Common myeloid progenitor, CD34-positive (primary cell): ENCODE measurements at regions not wholly inside any gene's neighbourhood (a gene's known extent, or its start where the extent isn't known, plus 50 kb on each side); places are given as distances from the start of the nearest gene placed in this dataset.

ENCODE experiments used
- CTCF ChIA-PET: fragments of 350-600 bp; sonication (Branson Sonifier 250); formaldehyde crosslinking; loops from one replicate; lab custom pipeline; 2021; ENCODE audit warnings: antibody characterized with exemption; lab: Charles Lee
- POLR2A ChIA-PET: fragments of 350-600 bp; sonication (Branson Sonifier 250); formaldehyde crosslinking; loops from one replicate; lab custom pipeline; 2021; ENCODE audit warnings: antibody characterized with exemption; lab: Charles Lee
- DNase-seq, 3 donors: peaks; one replicate each; pipeline versions ENCODE4 v3.0.0 to v3.0.0-alpha.2; 2013
- H3K27ac ChIP-seq, 2 experiments: 1 replicate in 1 of 2; 2 replicates in 1 of 2; pipeline ENCODE4 v1.7.0; 2013; ENCODE audit warnings: inconsistent platforms in 2 of 2, low read length in 2 of 2, mild to moderate bottlenecking in 2 of 2, low read depth in 1 of 2, moderate library complexity in 1 of 2; ENCODE audit not compliant: severe bottlenecking in 2 of 2, insufficient read depth in 1 of 2, poor library complexity in 1 of 2
- H3K27me3 ChIP-seq, 5 experiments: replicated peaks in 2 of 5; 1 replicate in 3 of 5; 2 replicates in 2 of 5; pipeline versions ENCODE4 v1.6.1 to v1.7.0; 2013; ENCODE audit warnings: low read length in 4 of 5, mild to moderate bottlenecking in 2 of 5, moderate library complexity in 2 of 5, inconsistent platforms in 1 of 5; ENCODE audit not compliant: insufficient read depth in 5 of 5, control insufficient read depth in 4 of 5
- H3K36me3 ChIP-seq, 4 experiments: 1 replicate in 2 of 4; 2 replicates in 2 of 4; pipeline versions ENCODE4 v1.6.1 to v1.7.0; 2013; ENCODE audit warnings: low read length in 3 of 4, control low read depth in 1 of 4, mild to moderate bottlenecking in 1 of 4; ENCODE audit not compliant: control insufficient read depth in 4 of 4, insufficient read depth in 4 of 4
- H3K4me1 ChIP-seq, 4 experiments: 1 replicate in 3 of 4; 2 replicates in 1 of 4; pipeline versions ENCODE4 v1.6.1 to v1.7.1; 2013; ENCODE audit warnings: low read length in 3 of 4, mild to moderate bottlenecking in 3 of 4, control low read depth in 1 of 4, inconsistent platforms in 1 of 4, moderate library complexity in 1 of 4; ENCODE audit not compliant: control insufficient read depth in 4 of 4, insufficient read depth in 4 of 4; ENCODE audit errors: control extremely low read depth in 1 of 4
- H3K4me3 ChIP-seq, 7 experiments: 1 replicate in 4 of 7; 2 replicates in 3 of 7; pipeline versions ENCODE4 v1.5.1 to v1.7.0; 2013; ENCODE audit warnings: mild to moderate bottlenecking in 7 of 7, low read length in 6 of 7, moderate library complexity in 6 of 7, inconsistent platforms in 2 of 7, low read depth in 2 of 7, control low read depth in 1 of 7; ENCODE audit not compliant: insufficient read depth in 4 of 7, control insufficient read depth in 1 of 7; ENCODE audit errors: extremely low read depth in 1 of 7
- H3K9me3 ChIP-seq, 5 experiments: 1 replicate in 4 of 5; 2 replicates in 1 of 5; pipeline versions ENCODE4 v1.6.1 to v1.7.1; 2013; ENCODE audit warnings: low read length in 4 of 5, mild to moderate bottlenecking in 2 of 5, inconsistent platforms in 1 of 5, low read depth in 1 of 5, moderate library complexity in 1 of 5; ENCODE audit not compliant: control insufficient read depth in 4 of 5, insufficient read depth in 2 of 5; ENCODE audit errors: control extremely low read depth in 1 of 5
- WGBS: methylation state at CpG from one replicate; pipeline ENCODE4 v1.1.5; 2013; ENCODE audit not compliant: insufficient coverage; 5-methylcytosine and 5-hydroxymethylcytosine counted together

GRCh38 chr14:51145246-51145645, 50.3 kb upstream of the TRIM9 start:
- Histone ChIP-seq H3K36me3 (no peaks in the 10 kb centered on the region), H3K4me1 (no peaks in the 10 kb centered on the region), H3K4me3 (no peak overlapping the region), H3K9me3 (peaks cover 0 to 2% (median 0%) of the 10 kb centered on the region in 5 experiments), H3K27ac (no peak overlapping the region), H3K27me3 (no peaks in the 10 kb centered on the region)
- 93% methylated on average over 2 of the region's 2 CpGs for WGBS
- DNase-seq: no peak
- CTCF ChIA-PET: no interaction called here
- POLR2A ChIA-PET: no interaction called here

- Histone ChIP-seq H3K27me3 (no peaks in the 10 kb centered on the region), H3K4me3 (no peak overlapping the region), H3K36me3 (no peaks in the 10 kb centered on the region), H3K4me1 (no peaks in the 10 kb centered on the region), H3K9me3 (peaks cover 0 to 2% (median 0%) of the 10 kb centered on the region in 5 experiments), H3K27ac (no peak overlapping the region)
- no peak for DNase-seq
- ChIA-PET CTCF (no interaction called here), POLR2A (no interaction called here)
- 63% methylated on average over 1 of the region's 1 CpG for WGBS
These were observed 52.3 kb upstream of the TRIM9 start for GRCh38 chr14:51147183-51147582.

- Histone ChIP-seq H3K36me3 (no peaks in the 10 kb centered on the region), H3K27me3 (no peaks in the 10 kb centered on the region), H3K4me1 (no peaks in the 10 kb centered on the region), H3K9me3 (no peaks in the 10 kb centered on the region), H3K27ac (no peak overlapping the region), H3K4me3 (no peak overlapping the region)
- 100% methylated on average over 1 of the region's 2 CpGs for WGBS
- ChIA-PET CTCF (interaction anchor here (1.5 kb wide), 1 partner anchor 63 kb away, joined by 3 read pairs; no protein-coding TSS in a partner anchor), POLR2A (no interaction called here)
- no peak for DNase-seq
These were observed 60.4 kb upstream of the TRIM9 start for GRCh38 chr14:51155326-51155725.

- Histone ChIP-seq H3K9me3 (no peaks in the 10 kb centered on the region), H3K27me3 (no peaks in the 10 kb centered on the region), H3K4me3 (no peak overlapping the region), H3K36me3 (no peaks in the 10 kb centered on the region), H3K27ac (no peak overlapping the region), H3K4me1 (no peaks in the 10 kb centered on the region)
- ChIA-PET CTCF (interaction anchor here (1.3 kb wide), 1 partner anchor 128 kb away, joined by 3 read pairs; no protein-coding TSS in a partner anchor), POLR2A (no interaction called here)
- DNase-seq: peak; percentile 15 to 36 (median 31)
These were observed 62.1 kb upstream of the TRIM9 start for GRCh38 chr14:51157012-51157411.

- no peaks in the 10 kb centered on the region for H3K36me3 ChIP-seq
These were observed 66.0 kb upstream of the TRIM9 start for GRCh38 chr14:51160871-51161270.

GRCh38 chr14:51165415-51165814, 70.5 kb upstream of the TRIM9 start:
- Histone ChIP-seq H3K4me1 (no peaks in the 10 kb centered on the region), H3K36me3 (no peaks in the 10 kb centered on the region), H3K4me3 (no peak overlapping the region), H3K27me3 (no peaks in the 10 kb centered on the region), H3K9me3 (no peaks in the 10 kb centered on the region), H3K27ac (no peak overlapping the region)
- WGBS: 100% methylated on average over 1 of the region's 3 CpGs
- CTCF ChIA-PET: no interaction called here
- POLR2A ChIA-PET: no interaction called here
- no peak for DNase-seq

More at GRCh38 chr14:51160871-51161270, 66.0 kb upstream of the TRIM9 start:
- no peak overlapping the region for H3K4me3 ChIP-seq
- H3K9me3 ChIP-seq: no peaks in the 10 kb centered on the region
- POLR2A ChIA-PET: no interaction called here
- no peaks in the 10 kb centered on the region for H3K4me1 ChIP-seq
- no peak overlapping the region for H3K27ac ChIP-seq
- no CpG with 5 or more reads among the region's 2 CpGs for WGBS
- no peaks in the 10 kb centered on the region for H3K27me3 ChIP-seq
- CTCF ChIA-PET: no interaction called here
- no peak for DNase-seq

- no peak for DNase-seq
- ChIA-PET POLR2A (no interaction called here), CTCF (no interaction called here)
- Histone ChIP-seq H3K27ac (no peak overlapping the region), H3K4me3 (no peak overlapping the region), H3K36me3 (no peaks in the 10 kb centered on the region), H3K9me3 (no peaks in the 10 kb centered on the region), H3K27me3 (no peaks in the 10 kb centered on the region), H3K4me1 (no peaks in the 10 kb centered on the region)
These were observed 72.3 kb upstream of the TMX1 start for GRCh38 chr14:51167587-51168214.
